ENCODE measurements at regions not wholly inside any gene's neighbourhood (a gene's known extent, or its start where the extent isn't known, plus 50 kb on each side); places are given as distances from the start of the nearest gene placed in this dataset.

DNA sequence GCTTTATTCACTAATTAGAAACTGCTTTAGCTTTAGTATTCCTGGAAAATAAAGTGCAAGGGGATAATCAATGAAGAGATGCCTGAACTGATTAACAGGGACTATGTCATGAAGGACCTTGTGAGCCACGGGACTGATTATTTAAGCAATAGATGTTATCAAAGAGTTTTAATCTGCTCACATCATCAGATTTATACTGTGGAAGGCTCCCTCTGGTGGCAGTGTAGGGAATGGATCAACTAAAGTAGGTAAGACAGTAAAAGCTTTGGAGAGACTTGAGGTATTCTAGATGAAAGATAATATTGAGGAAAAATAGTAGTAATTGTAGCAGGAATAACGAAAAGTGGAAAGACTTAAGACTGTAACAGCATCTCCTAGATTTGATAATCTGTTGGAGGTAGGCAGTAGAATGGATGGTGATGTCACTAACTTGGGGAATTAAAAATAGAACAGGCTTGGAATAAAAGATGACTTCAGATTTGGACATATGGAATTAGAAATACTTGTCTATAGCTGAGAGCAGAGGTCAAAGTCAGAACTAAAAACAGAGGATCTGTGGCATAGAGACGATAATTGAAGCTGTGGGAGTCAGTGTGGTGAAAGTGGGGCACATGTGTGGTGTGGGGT is 80.3 kb upstream of the HTR1E start:
- H3K27me3 ChIP-seq (ENCODE audit: insufficient read depth, low read depth, severe bottlenecking): peaks cover 37% of the 10 kb centered on the region
- no peaks in the 10 kb centered on the region for H3K36me3 ChIP-seq
- peak; percentile 43 for DNase-seq
- no peaks in the 10 kb centered on the region for H3K9me3 ChIP-seq (ENCODE audit: severe bottlenecking)
- TF ChIP-seq, protein P1, sequence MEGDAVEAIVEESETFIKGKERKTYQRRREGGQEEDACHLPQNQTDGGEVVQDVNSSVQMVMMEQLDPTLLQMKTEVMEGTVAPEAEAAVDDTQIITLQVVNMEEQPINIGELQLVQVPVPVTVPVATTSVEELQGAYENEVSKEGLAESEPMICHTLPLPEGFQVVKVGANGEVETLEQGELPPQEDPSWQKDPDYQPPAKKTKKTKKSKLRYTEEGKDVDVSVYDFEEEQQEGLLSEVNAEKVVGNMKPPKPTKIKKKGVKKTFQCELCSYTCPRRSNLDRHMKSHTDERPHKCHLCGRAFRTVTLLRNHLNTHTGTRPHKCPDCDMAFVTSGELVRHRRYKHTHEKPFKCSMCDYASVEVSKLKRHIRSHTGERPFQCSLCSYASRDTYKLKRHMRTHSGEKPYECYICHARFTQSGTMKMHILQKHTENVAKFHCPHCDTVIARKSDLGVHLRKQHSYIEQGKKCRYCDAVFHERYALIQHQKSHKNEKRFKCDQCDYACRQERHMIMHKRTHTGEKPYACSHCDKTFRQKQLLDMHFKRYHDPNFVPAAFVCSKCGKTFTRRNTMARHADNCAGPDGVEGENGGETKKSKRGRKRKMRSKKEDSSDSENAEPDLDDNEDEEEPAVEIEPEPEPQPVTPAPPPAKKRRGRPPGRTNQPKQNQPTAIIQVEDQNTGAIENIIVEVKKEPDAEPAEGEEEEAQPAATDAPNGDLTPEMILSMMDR (IDR thresholded peaks at IDR 0.05; ENCODE audit: low read depth, low read length): peak; percentile 49; the same call in 1 of the 2 replicates
- H3K27ac ChIP-seq: no peak overlapping the region
- no peak overlapping the region for H3K4me3 ChIP-seq (ENCODE audit: low read depth, low read length)

GRCh38 chr6:86856379-86856778 is 80.9 kb upstream of the HTR1E start:
- Histone ChIP-seq H3K27ac (no peak overlapping the region), H3K9me3 (ENCODE audit: severe bottlenecking) (no peaks in the 10 kb centered on the region), H3K36me3 (no peaks in the 10 kb centered on the region), H3K4me3 (ENCODE audit: low read depth, low read length) (no peak overlapping the region), H3K27me3 (ENCODE audit: insufficient read depth, low read depth, severe bottlenecking) (peaks cover 37% of the 10 kb centered on the region)
- TF ChIP-seq, protein P1 (IDR thresholded peaks at IDR 0.05; ENCODE audit: low read depth, low read length): no peak
- DNase-seq: no peak

DNA sequence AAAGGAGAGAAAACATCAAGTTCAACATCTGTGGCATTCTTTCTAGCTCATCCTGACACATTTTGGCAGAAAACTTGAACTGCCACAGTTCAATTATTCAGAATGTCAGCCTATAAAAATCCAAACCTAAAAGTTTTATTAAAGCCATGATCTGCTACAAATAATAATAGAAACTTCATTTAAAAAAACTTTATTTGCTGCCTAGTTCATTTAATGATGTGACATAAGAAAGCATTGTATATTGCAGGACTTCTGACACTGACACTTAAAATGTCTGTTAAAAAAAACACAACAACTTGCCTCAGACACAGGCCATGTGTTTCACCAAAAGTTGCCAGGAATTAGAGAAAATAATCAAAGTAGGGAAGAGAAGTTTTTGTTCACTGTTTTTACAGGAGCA is 88.3 kb upstream of the HTR1E start:
- Histone ChIP-seq H3K36me3 (no peaks in the 10 kb centered on the region), H3K27me3 (ENCODE audit: insufficient read depth, low read depth, severe bottlenecking) (peaks cover 44% of the 10 kb centered on the region), H3K4me3 (ENCODE audit: low read depth, low read length) (no peak overlapping the region), H3K9me3 (ENCODE audit: severe bottlenecking) (no peaks in the 10 kb centered on the region), H3K27ac (no peak overlapping the region)
- TF ChIP-seq, protein P1 (IDR thresholded peaks at IDR 0.05; ENCODE audit: low read depth, low read length): no peak
- no peak for DNase-seq

DNA sequence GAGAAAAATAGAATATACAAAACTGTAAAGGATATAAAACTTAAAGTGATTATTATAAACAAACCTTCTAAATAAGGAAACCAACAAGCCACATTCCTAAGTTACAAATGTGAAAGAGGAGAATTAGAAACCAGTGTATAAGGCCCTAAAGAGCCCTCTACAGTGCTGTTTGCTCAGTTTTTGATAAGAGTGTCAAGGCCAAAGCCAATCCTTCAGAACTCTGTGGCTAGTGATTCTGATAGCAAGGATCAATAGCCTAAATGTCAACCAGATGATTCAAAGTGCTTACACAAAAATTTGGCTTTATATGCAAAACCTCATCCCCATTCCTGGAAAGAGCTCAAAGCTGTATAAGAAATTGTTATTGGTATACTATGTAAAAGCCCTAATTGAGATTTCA is 104.6 kb upstream of the HTR1E start:
- DNase-seq: no peak
- H3K27me3 ChIP-seq (ENCODE audit: insufficient read depth, low read depth, severe bottlenecking): peaks cover 33% of the 10 kb centered on the region
- H3K36me3 ChIP-seq: no peaks in the 10 kb centered on the region
- TF ChIP-seq, protein P1 (IDR thresholded peaks at IDR 0.05; ENCODE audit: low read depth, low read length): no peak
- H3K27ac ChIP-seq: no peak overlapping the region
- H3K9me3 ChIP-seq (ENCODE audit: severe bottlenecking): no peaks in the 10 kb centered on the region
- no peak overlapping the region for H3K4me3 ChIP-seq (ENCODE audit: low read depth, low read length)

DNA sequence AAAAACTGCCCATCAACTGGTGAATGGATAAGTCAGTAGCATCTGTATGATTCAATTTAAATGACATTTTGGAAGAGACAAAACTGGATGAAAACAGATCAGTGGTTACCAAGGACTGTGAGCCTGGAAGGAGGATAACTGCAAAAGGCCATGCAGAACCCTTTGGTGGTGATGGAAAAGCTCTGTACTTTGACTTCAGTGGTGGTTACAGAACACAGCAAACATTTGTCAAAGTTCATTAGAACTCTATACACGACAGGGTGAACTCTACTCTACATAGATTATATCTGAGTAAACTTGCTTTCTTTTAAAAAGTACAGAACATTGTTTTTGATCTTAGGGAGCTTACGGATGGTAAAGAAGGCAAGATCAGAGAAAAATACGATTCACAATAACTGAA is 111.9 kb upstream of the HTR1E start:
- TF ChIP-seq, protein P1 (IDR thresholded peaks at IDR 0.05; ENCODE audit: low read depth, low read length): no peak
- peaks cover 31% of the 10 kb centered on the region for H3K27me3 ChIP-seq (ENCODE audit: insufficient read depth, low read depth, severe bottlenecking)
- DNase-seq: no peak
- no peak overlapping the region for H3K4me3 ChIP-seq (ENCODE audit: low read depth, low read length)
- H3K9me3 ChIP-seq (ENCODE audit: severe bottlenecking): no peaks in the 10 kb centered on the region
- H3K27ac ChIP-seq: no peak overlapping the region
- no peaks in the 10 kb centered on the region for H3K36me3 ChIP-seq

- Histone ChIP-seq H3K9me3 (ENCODE audit: severe bottlenecking) (no peaks in the 10 kb centered on the region), H3K36me3 (no peaks in the 10 kb centered on the region), H3K27ac (no peak overlapping the region), H3K4me3 (ENCODE audit: low read depth, low read length) (no peak overlapping the region), H3K27me3 (ENCODE audit: insufficient read depth, low read depth, severe bottlenecking) (peaks cover 41% of the 10 kb centered on the region)
- TF ChIP-seq, protein P1 (IDR thresholded peaks at IDR 0.05; ENCODE audit: low read depth, low read length): no peak
- no peak for DNase-seq
These were observed 114.6 kb upstream of the HTR1E start for GRCh38 chr6:86822747-86823146.

All from WERI-Rb-1 (cell line).